Neural progenitor cell (in vitro differentiated cells): ENCODE measurements at regions not wholly inside any gene's neighbourhood (a gene's known extent, or its start where the extent isn't known, plus 50 kb on each side); places are given as distances from the start of the nearest gene placed in this dataset.

Experiments used
- DNase-seq: peaks from one replicate; pipeline ENCODE4 v3.0.0-alpha.2; 2016; ENCODE audit warnings: low spot score
- H2AFZ ChIP-seq: fragments of 200-600 bp; sonication (generic); replicated peaks from 2 replicates; pipeline ENCODE4 v1.6.1; 2016; ENCODE audit warnings: antibody characterized with exemption
- H3F3A ChIP-seq: fragments of 200-600 bp; sonication (generic); 2 replicates; pipeline ENCODE4 v1.6.1; 2016; ENCODE audit warnings: antibody characterized with exemption, low read depth
- H3K27ac ChIP-seq: fragments of 200-600 bp; sonication (generic); 2 replicates; pipeline ENCODE4 v1.5.1; 2016; ENCODE audit warnings: mild to moderate bottlenecking
- H3K27me3 ChIP-seq: fragments of 200-600 bp; sonication (generic); 2 replicates; pipeline ENCODE4 v1.6.1; 2016; ENCODE audit warnings: mild to moderate bottlenecking, moderate library complexity
- H3K36me3 ChIP-seq: fragments of 200-600 bp; sonication (generic); 2 replicates; pipeline ENCODE4 v1.5.1; 2016
- H3K4me1 ChIP-seq: fragments of 200-600 bp; sonication (generic); 2 replicates; pipeline ENCODE4 v1.6.1; 2016; ENCODE audit warnings: mixed run types
- H3K4me2 ChIP-seq: fragments of 200-600 bp; sonication (generic); 2 replicates; pipeline ENCODE4 v1.6.1; 2016
- H3K4me3 ChIP-seq: fragments of 200-600 bp; sonication (generic); 2 replicates; pipeline ENCODE4 v1.5.1; 2016
- H3K79me2 ChIP-seq: fragments of 200-600 bp; sonication (generic); 2 replicates; pipeline ENCODE4 v1.6.1; 2016; ENCODE audit warnings: low read depth
- H3K9ac ChIP-seq: fragments of 200-600 bp; sonication (generic); 2 replicates; pipeline ENCODE4 v1.6.1; 2016
- H3K9me3 ChIP-seq: fragments of 200-600 bp; sonication (generic); 2 replicates; pipeline ENCODE4 v1.5.1; 2016; ENCODE audit warnings: low read depth
- H4K20me1 ChIP-seq: fragments of 200-600 bp; sonication (generic); 2 replicates; pipeline ENCODE4 v1.6.1; 2016; ENCODE audit warnings: low read depth
- H3K27ac Mint-ChIP-seq: 3 replicates; pipeline ENCODE4 v1.8.0; 2021; ENCODE audit warnings: mixed read lengths
- H3K27me3 Mint-ChIP-seq: 2 replicates; pipeline ENCODE4 v1.8.0; 2022; ENCODE audit warnings: low read depth, mild to moderate bottlenecking, inconsistent platforms, moderate library complexity, mixed read lengths; ENCODE audit not compliant: insufficient read depth
- H3K36me3 Mint-ChIP-seq: 3 replicates; pipeline ENCODE4 v1.8.0; 2021; ENCODE audit warnings: mixed read lengths
- H3K4me1 Mint-ChIP-seq: 3 replicates; pipeline ENCODE4 v1.8.0; 2021; ENCODE audit warnings: mixed read lengths
- H3K4me3 Mint-ChIP-seq: 3 replicates; pipeline ENCODE4 v1.8.0; 2021; ENCODE audit warnings: mild to moderate bottlenecking, moderate library complexity, mixed read lengths
- H3K9me3 Mint-ChIP-seq: 3 replicates; pipeline ENCODE4 v1.8.0; 2020; ENCODE audit warnings: mixed read lengths
- EZH2 ChIP-seq: fragments of 200-600 bp; sonication (generic); IDR thresholded peaks from 2 replicates; pipeline ENCODE4 v1.6.1; 2017; ENCODE audit warnings: antibody characterized with exemption, mild to moderate bottlenecking, moderate library complexity
- EZH2phosphoT487 ChIP-seq: fragments of 200-600 bp; sonication (generic); IDR thresholded peaks from 2 replicates; pipeline ENCODE4 v1.6.1; 2017; ENCODE audit warnings: antibody characterized with exemption
- TF ChIP-seq, protein P1 (sequence below): fragments of 200-600 bp; sonication (generic); IDR thresholded peaks from 2 replicates; pipeline ENCODE4 v1.5.1; 2017; ENCODE audit warnings: antibody characterized with exemption, mild to moderate bottlenecking

GRCh38 chr3:34185301-34185700 is 386.9 kb downstream of the PDCD6IP start:
- H3K36me3 Mint-ChIP-seq, result no peaks in the 10 kb centered on the region
- no peak overlapping the region for H3K4me3 ChIP-seq
- H3K27me3 ChIP-seq, result no peaks in the 10 kb centered on the region
- H3K4me2 ChIP-seq, result no peak overlapping the region
- H2AFZ ChIP-seq, result no peak overlapping the region
- TF ChIP-seq EZH2phosphoT487 (no peak), EZH2 (no peak)
- TF ChIP-seq, protein P1, sequence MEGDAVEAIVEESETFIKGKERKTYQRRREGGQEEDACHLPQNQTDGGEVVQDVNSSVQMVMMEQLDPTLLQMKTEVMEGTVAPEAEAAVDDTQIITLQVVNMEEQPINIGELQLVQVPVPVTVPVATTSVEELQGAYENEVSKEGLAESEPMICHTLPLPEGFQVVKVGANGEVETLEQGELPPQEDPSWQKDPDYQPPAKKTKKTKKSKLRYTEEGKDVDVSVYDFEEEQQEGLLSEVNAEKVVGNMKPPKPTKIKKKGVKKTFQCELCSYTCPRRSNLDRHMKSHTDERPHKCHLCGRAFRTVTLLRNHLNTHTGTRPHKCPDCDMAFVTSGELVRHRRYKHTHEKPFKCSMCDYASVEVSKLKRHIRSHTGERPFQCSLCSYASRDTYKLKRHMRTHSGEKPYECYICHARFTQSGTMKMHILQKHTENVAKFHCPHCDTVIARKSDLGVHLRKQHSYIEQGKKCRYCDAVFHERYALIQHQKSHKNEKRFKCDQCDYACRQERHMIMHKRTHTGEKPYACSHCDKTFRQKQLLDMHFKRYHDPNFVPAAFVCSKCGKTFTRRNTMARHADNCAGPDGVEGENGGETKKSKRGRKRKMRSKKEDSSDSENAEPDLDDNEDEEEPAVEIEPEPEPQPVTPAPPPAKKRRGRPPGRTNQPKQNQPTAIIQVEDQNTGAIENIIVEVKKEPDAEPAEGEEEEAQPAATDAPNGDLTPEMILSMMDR, result no peak
- no peaks in the 10 kb centered on the region for H3K9me3 ChIP-seq
- H3K4me1 ChIP-seq, result no peaks in the 10 kb centered on the region
- no peaks in the 10 kb centered on the region for H3K36me3 ChIP-seq
- no peak overlapping the region for H3K4me3 Mint-ChIP-seq
- DNase-seq, result no peak
- peaks cover 10% of the 10 kb centered on the region for H3K27me3 Mint-ChIP-seq
- H3K79me2 ChIP-seq, result no peaks in the 10 kb centered on the region
- H4K20me1 ChIP-seq, result no peaks in the 10 kb centered on the region
- peaks cover 13% of the 10 kb centered on the region for H3K4me1 Mint-ChIP-seq
- H3K9ac ChIP-seq, result no peak overlapping the region
- H3K27ac ChIP-seq, result no peak overlapping the region
- no peaks in the 10 kb centered on the region for H3F3A ChIP-seq
- no peaks in the 10 kb centered on the region for H3K9me3 Mint-ChIP-seq
- no peak overlapping the region for H3K27ac Mint-ChIP-seq

DNA sequence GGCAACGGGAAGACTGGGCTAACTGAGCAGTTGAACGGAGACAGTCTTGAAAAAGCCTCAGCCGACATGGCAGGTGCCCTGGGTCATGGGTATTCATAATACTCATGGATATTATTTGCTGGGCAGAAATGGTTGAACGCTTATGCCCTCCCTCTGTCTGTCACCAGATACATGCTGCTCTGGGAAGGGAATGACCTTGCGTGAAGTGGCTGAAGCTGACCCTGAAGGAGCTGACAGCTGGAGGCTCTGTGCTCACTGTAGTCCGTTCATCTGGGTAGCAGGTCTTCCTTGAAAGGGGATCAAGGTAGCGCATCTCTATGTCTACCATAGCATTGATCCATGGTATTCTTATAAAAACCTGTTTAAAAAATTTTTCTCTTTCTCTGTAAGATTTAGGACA is 390.7 kb downstream of the PDCD6IP start:
- H3K9ac ChIP-seq, result no peak overlapping the region
- H3K4me1 ChIP-seq, result no peaks in the 10 kb centered on the region
- no peaks in the 10 kb centered on the region for H3K36me3 ChIP-seq
- Mint-ChIP-seq H3K9me3 (no peaks in the 10 kb centered on the region), H3K36me3 (no peaks in the 10 kb centered on the region), H3K27me3 (peaks cover 5% of the 10 kb centered on the region), H3K27ac (no peak overlapping the region), H3K4me3 (no peak overlapping the region), H3K4me1 (peaks cover 4% of the 10 kb centered on the region)
- H4K20me1 ChIP-seq, result no peaks in the 10 kb centered on the region
- H3K4me2 ChIP-seq, result no peak overlapping the region
- no peaks in the 10 kb centered on the region for H3F3A ChIP-seq
- no peak overlapping the region for H3K27ac ChIP-seq
- no peaks in the 10 kb centered on the region for H3K79me2 ChIP-seq
- DNase-seq, result no peak
- no peak overlapping the region for H3K4me3 ChIP-seq
- TF ChIP-seq, protein P1, result no peak
- no peak for TF ChIP-seq EZH2phosphoT487
- TF ChIP-seq EZH2, result no peak
- H3K27me3 ChIP-seq, result no peaks in the 10 kb centered on the region
- H2AFZ ChIP-seq, result no peak overlapping the region
- no peaks in the 10 kb centered on the region for H3K9me3 ChIP-seq

- DNase-seq, result no peak
- Histone ChIP-seq H3K27ac (no peak overlapping the region), H3K79me2 (no peaks in the 10 kb centered on the region), H2AFZ (no peak overlapping the region), H4K20me1 (no peaks in the 10 kb centered on the region), H3F3A (no peaks in the 10 kb centered on the region), H3K4me1 (no peaks in the 10 kb centered on the region), H3K9me3 (no peaks in the 10 kb centered on the region), H3K9ac (no peak overlapping the region), H3K36me3 (no peaks in the 10 kb centered on the region), H3K4me2 (no peak overlapping the region), H3K4me3 (no peak overlapping the region), H3K27me3 (no peaks in the 10 kb centered on the region)
- H3K4me3 Mint-ChIP-seq, result no peak overlapping the region
- no peak overlapping the region for H3K27ac Mint-ChIP-seq
- H3K27me3 Mint-ChIP-seq, result peaks cover 2% of the 10 kb centered on the region
- H3K36me3 Mint-ChIP-seq, result no peaks in the 10 kb centered on the region
- TF ChIP-seq EZH2phosphoT487 (no peak), EZH2 (no peak)
- TF ChIP-seq, protein P1, result no peak
- H3K4me1 Mint-ChIP-seq, result peaks cover 3% of the 10 kb centered on the region
- no peaks in the 10 kb centered on the region for H3K9me3 Mint-ChIP-seq
These were observed 398.5 kb downstream of the PDCD6IP start for GRCh38 chr3:34196914-34197313.
